ENCODE measurements at regions not wholly inside any gene's neighbourhood (a gene's known extent, or its start where the extent isn't known, plus 50 kb on each side); places are given as distances from the start of the nearest gene placed in this dataset.

DNA sequence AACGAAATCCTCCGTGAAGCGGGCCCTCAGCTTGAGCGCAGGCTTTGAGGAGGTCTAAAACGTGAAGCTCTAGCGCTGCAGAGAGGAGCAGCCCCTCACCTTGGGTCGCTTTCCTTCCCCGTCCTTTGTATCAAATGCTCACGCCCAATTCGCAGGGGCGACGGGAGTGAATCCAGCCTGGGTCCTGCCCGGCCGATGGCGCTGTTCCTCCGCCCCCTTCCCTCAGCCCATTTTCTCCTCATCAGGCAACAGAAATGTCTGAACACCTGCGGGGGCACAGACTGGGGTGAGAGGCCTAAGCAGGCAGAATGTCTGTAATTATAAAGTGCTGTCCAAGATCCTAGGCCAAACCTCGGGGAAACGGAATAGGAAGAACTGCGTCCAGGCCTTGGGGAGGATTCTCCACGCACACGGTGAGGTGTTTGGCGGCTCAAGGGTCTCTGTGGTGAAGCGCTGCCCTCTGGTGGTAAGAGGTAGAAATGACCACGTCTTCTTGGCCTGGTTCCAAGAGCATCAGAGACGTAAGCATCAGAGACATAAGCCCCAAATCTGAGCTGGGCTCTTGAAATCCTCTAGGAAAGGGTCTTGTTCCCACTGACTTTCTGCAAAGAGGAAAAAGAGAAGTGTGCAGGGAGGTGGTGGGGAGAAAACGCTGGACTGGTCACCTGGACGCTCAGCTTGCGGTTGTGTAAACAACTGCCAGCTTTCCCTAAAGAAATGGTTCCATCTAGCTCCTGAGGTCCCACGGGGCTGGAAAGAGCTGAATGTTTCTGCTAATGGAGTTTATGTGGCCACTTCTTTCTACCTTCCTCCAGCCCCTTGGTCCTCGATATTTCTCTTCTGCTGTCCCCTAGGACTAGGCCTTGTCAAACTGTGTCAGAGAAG is 92.1 kb upstream of the CD53 start:
- Histone ChIP-seq H3K36me3 (no peaks in the 10 kb centered on the region), H3K9me3 (no peaks in the 10 kb centered on the region), H3K4me3 (ENCODE audit: low read depth, low read length) (no peak overlapping the region), H3K4me1 (no peaks in the 10 kb centered on the region), H3K27me3 (no peaks in the 10 kb centered on the region)
- TF ChIP-seq, protein P1, sequence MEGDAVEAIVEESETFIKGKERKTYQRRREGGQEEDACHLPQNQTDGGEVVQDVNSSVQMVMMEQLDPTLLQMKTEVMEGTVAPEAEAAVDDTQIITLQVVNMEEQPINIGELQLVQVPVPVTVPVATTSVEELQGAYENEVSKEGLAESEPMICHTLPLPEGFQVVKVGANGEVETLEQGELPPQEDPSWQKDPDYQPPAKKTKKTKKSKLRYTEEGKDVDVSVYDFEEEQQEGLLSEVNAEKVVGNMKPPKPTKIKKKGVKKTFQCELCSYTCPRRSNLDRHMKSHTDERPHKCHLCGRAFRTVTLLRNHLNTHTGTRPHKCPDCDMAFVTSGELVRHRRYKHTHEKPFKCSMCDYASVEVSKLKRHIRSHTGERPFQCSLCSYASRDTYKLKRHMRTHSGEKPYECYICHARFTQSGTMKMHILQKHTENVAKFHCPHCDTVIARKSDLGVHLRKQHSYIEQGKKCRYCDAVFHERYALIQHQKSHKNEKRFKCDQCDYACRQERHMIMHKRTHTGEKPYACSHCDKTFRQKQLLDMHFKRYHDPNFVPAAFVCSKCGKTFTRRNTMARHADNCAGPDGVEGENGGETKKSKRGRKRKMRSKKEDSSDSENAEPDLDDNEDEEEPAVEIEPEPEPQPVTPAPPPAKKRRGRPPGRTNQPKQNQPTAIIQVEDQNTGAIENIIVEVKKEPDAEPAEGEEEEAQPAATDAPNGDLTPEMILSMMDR (IDR thresholded peaks at IDR 0.05; ENCODE audit: low read depth, low read length), result peak; percentile 95
- peak; percentile 68 for DNase-seq

DNA sequence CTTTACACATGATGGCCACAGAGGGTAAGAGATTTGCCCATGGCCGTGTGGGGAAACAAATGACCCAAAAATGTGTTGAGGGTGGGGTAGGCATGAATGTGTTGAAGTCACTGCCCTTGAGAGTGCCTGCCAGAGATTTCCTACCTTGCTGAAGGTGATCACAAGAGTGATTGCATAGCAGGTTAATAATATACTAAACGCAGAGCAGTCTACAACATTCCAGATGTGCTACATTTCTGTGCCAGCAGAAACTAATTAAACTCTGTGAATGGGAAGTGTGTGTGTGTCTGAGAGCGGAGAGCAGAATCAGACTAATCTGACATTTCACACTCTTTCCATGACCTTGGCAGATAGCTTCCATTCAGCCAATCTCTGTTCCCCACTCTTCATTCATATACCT is 93.3 kb upstream of the CD53 start:
- TF ChIP-seq, protein P1 (IDR thresholded peaks at IDR 0.05; ENCODE audit: low read depth, low read length), result no peak
- no peaks in the 10 kb centered on the region for H3K9me3 ChIP-seq
- no peak for DNase-seq

DNA sequence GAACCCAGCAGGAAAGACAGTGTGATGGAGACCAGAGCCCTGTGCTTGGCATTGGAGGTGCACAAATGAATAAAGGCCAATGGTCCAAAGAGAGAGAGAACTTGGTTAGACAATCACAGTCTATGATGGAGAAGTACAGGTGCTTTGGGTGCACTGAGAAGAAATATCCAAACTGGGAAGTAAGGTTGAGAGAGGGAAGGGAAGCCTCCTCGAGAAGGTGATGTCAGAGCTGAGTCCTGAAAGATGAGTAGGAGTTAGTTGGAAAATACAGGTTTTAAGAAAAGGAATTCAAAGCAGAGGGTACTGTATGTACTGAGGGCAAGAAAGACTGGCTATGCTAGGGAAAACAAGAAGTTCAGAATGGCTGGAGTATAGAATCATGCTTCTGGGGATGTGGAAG is 94.1 kb upstream of the CD53 start:
- TF ChIP-seq, protein P1 (IDR thresholded peaks at IDR 0.05; ENCODE audit: low read depth, low read length), result no peak
- no peak for DNase-seq
- no peaks in the 10 kb centered on the region for H3K4me1 ChIP-seq
- no peaks in the 10 kb centered on the region for H3K36me3 ChIP-seq
- no peaks in the 10 kb centered on the region for H3K9me3 ChIP-seq
- H3K27me3 ChIP-seq, result no peaks in the 10 kb centered on the region
- no peak overlapping the region for H3K4me3 ChIP-seq (ENCODE audit: low read depth, low read length)

More for the DNA sequence above, 93.3 kb upstream of the CD53 start:
- no peaks in the 10 kb centered on the region for H3K27me3 ChIP-seq
- no peaks in the 10 kb centered on the region for H3K36me3 ChIP-seq
- H3K4me3 ChIP-seq (ENCODE audit: low read depth, low read length), result no peak overlapping the region
- H3K4me1 ChIP-seq, result no peaks in the 10 kb centered on the region

DNA sequence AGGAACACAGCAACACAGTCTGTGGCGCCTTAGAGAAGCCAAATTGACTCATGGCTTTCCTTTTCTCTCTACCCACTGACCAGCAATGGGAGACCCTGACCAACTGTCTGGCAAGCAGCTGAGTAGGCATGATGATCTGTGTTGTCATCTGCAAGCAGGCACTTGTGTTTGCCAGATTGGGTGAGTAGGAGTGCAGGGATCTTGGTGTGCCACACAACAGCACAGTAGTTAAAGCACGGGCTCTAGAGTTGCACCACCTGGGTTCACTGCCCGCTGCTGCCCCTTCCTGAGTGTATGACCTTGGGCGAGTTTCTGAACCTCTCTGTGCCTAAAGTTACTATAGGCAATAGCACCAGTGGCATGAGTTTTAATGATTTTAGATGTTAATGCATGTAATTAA is 95.7 kb upstream of the CD53 start:
- no peaks in the 10 kb centered on the region for H3K9me3 ChIP-seq
- no peaks in the 10 kb centered on the region for H3K27me3 ChIP-seq
- DNase-seq, result no peak
- TF ChIP-seq, protein P1 (IDR thresholded peaks at IDR 0.05; ENCODE audit: low read depth, low read length), result no peak
- H3K4me1 ChIP-seq, result no peaks in the 10 kb centered on the region
- H3K36me3 ChIP-seq, result no peaks in the 10 kb centered on the region
- no peak overlapping the region for H3K4me3 ChIP-seq (ENCODE audit: low read depth, low read length)

DNA sequence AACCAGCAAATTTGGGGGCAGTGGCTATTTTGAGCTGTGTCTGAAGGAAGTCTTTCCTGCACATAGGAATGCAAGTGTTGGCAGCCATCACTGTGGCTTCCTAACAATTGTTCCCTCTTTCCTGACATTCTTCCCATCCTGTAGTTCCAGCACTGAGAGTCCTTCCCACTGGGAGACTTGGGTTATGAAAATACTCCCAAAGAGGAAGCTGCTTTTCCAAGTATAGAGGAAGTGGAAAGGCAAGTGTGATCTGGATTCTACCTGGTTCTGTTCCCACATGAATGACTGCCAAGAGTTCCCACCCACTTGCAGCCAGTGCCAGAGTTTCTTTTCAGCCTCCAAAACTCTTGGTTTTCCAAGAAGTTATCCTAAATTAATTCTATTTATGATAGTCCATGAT is 98.5 kb upstream of the CD53 start:
- Histone ChIP-seq H3K4me1 (no peaks in the 10 kb centered on the region), H3K4me3 (ENCODE audit: low read depth, low read length) (no peak overlapping the region), H3K9me3 (no peaks in the 10 kb centered on the region), H3K27me3 (no peaks in the 10 kb centered on the region), H3K36me3 (no peaks in the 10 kb centered on the region)
- no peak for DNase-seq
- TF ChIP-seq, protein P1 (IDR thresholded peaks at IDR 0.05; ENCODE audit: low read depth, low read length), result no peak

DNA sequence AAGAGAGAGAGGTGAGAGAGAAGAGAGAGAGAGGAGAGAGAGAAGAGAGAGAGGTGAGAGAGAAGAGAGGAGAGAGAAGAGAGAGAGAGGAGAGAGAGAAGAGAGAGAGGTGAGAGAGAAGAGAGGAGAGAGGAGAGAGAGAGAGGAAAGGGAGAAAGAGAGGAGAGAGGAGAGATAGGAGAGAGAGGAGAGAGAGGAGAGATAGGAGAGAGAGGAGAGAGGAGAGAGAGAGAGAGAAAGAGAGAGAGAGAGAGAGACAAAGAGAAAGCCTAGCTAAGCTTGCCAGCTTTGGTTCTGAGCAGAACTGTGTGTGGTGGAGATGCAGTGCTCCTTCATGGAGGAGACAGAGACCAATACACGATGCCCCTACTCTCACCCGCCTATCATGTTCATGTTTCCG is 99.1 kb upstream of the KCNA3 start:
- H3K9me3 ChIP-seq, result no peaks in the 10 kb centered on the region
- no peak overlapping the region for H3K4me3 ChIP-seq (ENCODE audit: low read depth, low read length)
- H3K36me3 ChIP-seq, result no peaks in the 10 kb centered on the region
- no peaks in the 10 kb centered on the region for H3K4me1 ChIP-seq
- DNase-seq, result no peak
- TF ChIP-seq, protein P1 (IDR thresholded peaks at IDR 0.05; ENCODE audit: low read depth, low read length), result no peak
- H3K27me3 ChIP-seq, result no peaks in the 10 kb centered on the region

Measured in BE2C (cell line).